Endothelial cell of umbilical vein (primary cell): ENCODE measurements at regions not wholly inside any gene's neighbourhood (a gene's known extent, or its start where the extent isn't known, plus 50 kb on each side); places are given as distances from the start of the nearest gene placed in this dataset.

Experiments
- CTCF ChIP-seq, 2 donors: IDR thresholded peaks; 1 replicate in 1 of 2; 2 replicates in 1 of 2; pipeline ENCODE4 v1.5.1; 2011; ENCODE audit warnings: low read length in 2 of 2, mild to moderate bottlenecking in 2 of 2, moderate library complexity in 2 of 2, control low read depth in 1 of 2, inconsistent platforms in 1 of 2, low read depth in 1 of 2; ENCODE audit not compliant: insufficient read depth in 1 of 2; ENCODE audit errors: extremely low read depth in 1 of 2
- EZH2 ChIP-seq: IDR thresholded peaks from 2 replicates; pipeline ENCODE4 v1.6.1; 2012; ENCODE audit warnings: borderline replicate concordance, low read depth, mild to moderate bottlenecking, moderate library complexity, low read length, inconsistent platforms; ENCODE audit not compliant: severe bottlenecking
- FOS ChIP-seq: IDR thresholded peaks from 2 replicates; pipeline ENCODE4 v1.6.1; 2011; ENCODE audit warnings: mild to moderate bottlenecking, low read length, moderate library complexity, borderline replicate concordance; ENCODE audit not compliant: insufficient read depth
- JUN ChIP-seq: IDR thresholded peaks from 2 replicates; pipeline ENCODE4 v1.6.1; 2011; ENCODE audit warnings: borderline replicate concordance, low read depth; ENCODE audit not compliant: insufficient read length, insufficient read depth
- MYC ChIP-seq: IDR thresholded peaks from one replicate; pipeline ENCODE4 v1.6.1; 2011; ENCODE audit warnings: mild to moderate bottlenecking, low read depth, low read length
- POLR2A ChIP-seq: IDR thresholded peaks from 2 replicates; pipeline ENCODE4 v1.6.1; 2012; ENCODE audit warnings: low read depth, mild to moderate bottlenecking, control low read depth, low read length
- POLR2AphosphoS5 ChIP-seq: IDR thresholded peaks from 2 replicates; pipeline ENCODE4 v1.6.1; 2012; ENCODE audit warnings: low read depth, mild to moderate bottlenecking, control low read depth, low read length, moderate library complexity; ENCODE audit not compliant: insufficient read depth
- TF ChIP-seq, protein P1 (sequence below): IDR thresholded peaks from 2 replicates; pipeline ENCODE4 v1.6.1; 2011; ENCODE audit not compliant: insufficient read depth, insufficient read length

DNA sequence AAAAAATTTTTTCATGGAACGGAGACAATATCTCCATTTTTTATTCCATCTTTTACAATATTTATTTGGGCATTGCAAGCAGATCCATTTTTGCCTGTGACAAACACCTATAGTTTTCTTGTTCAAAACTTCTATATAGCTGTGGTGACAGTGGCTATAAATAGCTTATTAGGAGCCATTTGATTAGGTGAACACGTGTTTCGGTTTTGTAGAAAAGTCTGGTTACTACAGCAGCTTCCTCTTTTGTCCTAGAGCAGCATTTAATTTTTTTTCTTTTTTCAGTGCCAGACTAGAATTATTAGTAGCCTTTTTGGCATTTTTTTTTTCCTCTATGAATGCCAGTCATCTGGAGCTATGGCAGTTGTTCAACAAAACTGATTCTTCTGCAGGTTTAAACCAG lies 123.5 kb downstream of the RXFP2 start:
- TF ChIP-seq CTCF (IDR thresholded peaks at IDR 0.05; ENCODE audit: extremely low read depth in 1 of 2, insufficient read depth in 1 of 2, low read depth in 1 of 2, low read length in 2 of 2) = no peak
- no peak for TF ChIP-seq EZH2
- TF ChIP-seq, protein P1, sequence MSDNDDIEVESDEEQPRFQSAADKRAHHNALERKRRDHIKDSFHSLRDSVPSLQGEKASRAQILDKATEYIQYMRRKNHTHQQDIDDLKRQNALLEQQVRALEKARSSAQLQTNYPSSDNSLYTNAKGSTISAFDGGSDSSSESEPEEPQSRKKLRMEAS = no peak
- no peak for TF ChIP-seq POLR2AphosphoS5
- TF ChIP-seq POLR2A = no peak
- TF ChIP-seq FOS = no peak
- no peak for TF ChIP-seq MYC
- TF ChIP-seq JUN = no peak
